NCI-H82 (cell line): ENCODE measurements at regions not wholly inside any gene's neighbourhood (a gene's known extent, or its start where the extent isn't known, plus 50 kb on each side); places are given as distances from the start of the nearest gene placed in this dataset.
"Not testable (repeated sequence)": the region's sequence is repeated elsewhere in the genome, so short reads cannot be mapped to it uniquely, and the experiment has no call there.

ENCODE experiments used
- DNase-seq: peaks from one replicate; lab custom pipeline; 2025; lab: John Stamatoyannopoulos, UW

GRCh38 chr7:35909870-35910357, 109.1 kb downstream of the SEPTIN7 start:
- DNase-seq: peak; percentile 6

GRCh38 chr7:35910621-35911020, 109.8 kb downstream of the SEPTIN7 start:
- DNase-seq: not testable (repeated sequence)

GRCh38 chr7:35913350-35913749, 112.5 kb downstream of the SEPTIN7 start:
- not testable (repeated sequence) for DNase-seq

- not testable (repeated sequence) for DNase-seq
Observed at GRCh38 chr7:35914214-35914613, 113.4 kb downstream of the SEPTIN7 start.

- DNase-seq: not testable (repeated sequence)
Observed at GRCh38 chr7:35915247-35915955, 114.5 kb downstream of the SEPTIN7 start.

- not testable (repeated sequence) for DNase-seq
Observed at GRCh38 chr7:35918217-35918616, 117.4 kb downstream of the SEPTIN7 start.

- not testable (repeated sequence) for DNase-seq
Observed at GRCh38 chr7:35919607-35920006, 118.8 kb downstream of the SEPTIN7 start.

GRCh38 chr7:35921338-35921737, 120.5 kb downstream of the SEPTIN7 start:
- DNase-seq: not testable (repeated sequence)

GRCh38 chr7:35924668-35925067, 123.8 kb downstream of the SEPTIN7 start:
- DNase-seq: not testable (repeated sequence)

- not testable (repeated sequence) for DNase-seq
Observed at GRCh38 chr7:35926966-35927365, 126.1 kb downstream of the SEPTIN7 start.

- DNase-seq: not testable (repeated sequence)
Observed at GRCh38 chr7:35931134-35931533, 130.3 kb downstream of the SEPTIN7 start.

- not testable (repeated sequence) for DNase-seq
Observed at GRCh38 chr7:35931551-35931950, 130.7 kb downstream of the SEPTIN7 start.

GRCh38 chr7:35940695-35941094, 139.8 kb downstream of the SEPTIN7 start:
- DNase-seq: not testable (repeated sequence)

GRCh38 chr7:35945621-35946020, 144.8 kb downstream of the SEPTIN7 start:
- DNase-seq: not testable (repeated sequence)

- peak; percentile 7 for DNase-seq
Observed at GRCh38 chr7:35955735-35956134, 154.9 kb downstream of the SEPTIN7 start.

GRCh38 chr7:35956988-35957387, 156.1 kb downstream of the SEPTIN7 start:
- not testable (repeated sequence) for DNase-seq

- not testable (repeated sequence) for DNase-seq
Observed at GRCh38 chr7:35961260-35961659, 160.4 kb downstream of the SEPTIN7 start.

- DNase-seq: not testable (repeated sequence)
Observed at GRCh38 chr7:35962607-35963006, 161.8 kb downstream of the SEPTIN7 start.

GRCh38 chr7:35967366-35968139, 166.7 kb downstream of the SEPTIN7 start:
- DNase-seq: no peak

- no peak for DNase-seq
Observed at GRCh38 chr7:35968140-35968940, 167.5 kb downstream of the SEPTIN7 start.

- DNase-seq: no peak
Observed at GRCh38 chr7:35969066-35969465, 168.2 kb downstream of the SEPTIN7 start.

GRCh38 chr7:35970458-35970857, 169.6 kb downstream of the SEPTIN7 start:
- no peak for DNase-seq
